NCI-H1417 (cell line): ENCODE measurements at regions not wholly inside any gene's neighbourhood (a gene's known extent, or its start where the extent isn't known, plus 50 kb on each side); places are given as distances from the start of the nearest gene placed in this dataset.
"Not testable (repeated sequence)": the region's sequence is repeated elsewhere in the genome, so short reads cannot be mapped to it uniquely, and the experiment has no call there.

Experiments
- DNase-seq, 3 experiments: peaks; one replicate each; lab custom pipeline; 2025; lab: John Stamatoyannopoulos, UW

DNA sequence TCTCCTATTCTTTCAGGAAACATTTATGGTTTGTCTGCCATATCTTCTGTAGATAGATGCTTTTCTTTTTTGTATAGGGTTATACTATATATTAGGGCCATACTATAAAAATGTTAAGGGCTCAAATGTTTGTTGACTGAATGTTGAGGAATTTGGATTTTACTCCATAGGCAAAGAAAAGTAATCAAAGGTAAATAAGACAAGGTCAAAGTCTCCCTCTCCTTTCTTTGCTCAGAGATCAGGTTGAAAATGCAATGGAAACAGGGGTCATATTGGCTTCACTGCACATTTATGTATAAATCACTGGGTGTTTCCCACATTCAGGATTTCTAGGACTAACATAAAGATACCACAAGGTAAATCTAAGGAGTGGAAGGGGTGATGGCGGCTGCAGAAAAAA is 291.4 kb upstream of the FZD8 start:
- DNase-seq, result no peak

- DNase-seq, result not testable (repeated sequence)
These were observed 287.9 kb upstream of the FZD8 start for GRCh38 chr10:35929962-35930361.

DNA sequence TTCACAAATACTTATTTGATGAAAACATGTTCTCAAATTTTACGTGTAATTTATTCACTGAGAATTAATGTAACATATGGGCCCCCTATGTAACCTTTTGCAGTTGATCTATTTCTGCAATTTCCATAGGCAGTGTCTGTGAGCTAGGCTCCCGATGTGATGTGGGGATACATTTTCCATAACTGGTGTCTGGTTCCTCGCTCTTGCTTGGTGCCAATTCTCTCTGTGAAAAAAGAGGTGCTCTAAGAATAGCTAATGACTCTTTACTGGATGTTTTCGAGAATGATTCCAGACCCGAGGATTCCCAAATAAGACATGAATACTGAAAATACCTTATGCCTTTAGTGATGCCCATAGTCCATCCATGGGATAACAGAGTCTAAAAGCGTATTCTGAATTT is 286.7 kb upstream of the FZD8 start:
- no peak for DNase-seq

GRCh38 chr10:35927990-35928488 is 285.9 kb upstream of the FZD8 start:
- no peak for DNase-seq

DNA sequence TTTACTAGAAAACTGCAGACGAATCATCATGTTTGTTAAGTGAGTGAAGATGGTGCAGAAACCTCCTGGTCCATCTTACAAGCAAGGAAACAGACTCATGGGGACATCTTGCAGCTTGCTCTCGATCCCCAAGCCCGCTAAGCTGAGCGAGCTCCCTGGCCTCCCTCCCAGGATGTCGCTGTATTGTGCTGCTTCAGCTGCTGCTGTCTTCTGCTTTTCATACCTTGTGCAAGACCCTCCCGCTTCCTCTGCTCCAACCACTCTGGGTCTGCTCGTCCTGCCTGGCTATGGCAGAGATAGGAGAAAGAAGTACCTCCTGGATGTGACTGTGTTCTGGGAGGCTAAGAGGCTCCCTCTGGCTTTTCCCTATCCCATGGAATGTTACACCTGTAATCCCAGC is 285.2 kb upstream of the FZD8 start:
- DNase-seq, result no peak

- DNase-seq, result no peak
These were observed 284.8 kb upstream of the FZD8 start for GRCh38 chr10:35926846-35927245.

GRCh38 chr10:35925493-35925892 is 283.4 kb upstream of the FZD8 start:
- no peak for DNase-seq

DNA sequence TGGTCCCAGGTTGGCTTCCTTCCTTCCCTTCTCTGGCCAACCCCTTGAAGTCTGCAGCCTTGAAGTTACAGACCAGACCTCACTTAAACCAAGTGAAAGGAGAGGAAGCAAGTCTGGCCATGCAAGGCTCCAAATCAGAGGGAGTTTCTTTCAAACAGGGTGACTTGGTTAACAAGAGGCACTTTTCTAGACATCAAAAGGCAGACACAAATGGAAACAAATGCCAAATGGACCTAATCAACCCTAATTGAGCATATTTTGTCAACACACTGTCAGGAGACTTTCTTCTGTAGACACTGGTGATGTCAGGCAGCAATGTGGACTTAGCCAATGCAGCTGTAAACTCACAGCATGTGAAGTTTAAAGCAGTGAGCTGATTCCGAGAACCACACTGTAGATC is 282.7 kb upstream of the FZD8 start:
- DNase-seq, result no peak

DNA sequence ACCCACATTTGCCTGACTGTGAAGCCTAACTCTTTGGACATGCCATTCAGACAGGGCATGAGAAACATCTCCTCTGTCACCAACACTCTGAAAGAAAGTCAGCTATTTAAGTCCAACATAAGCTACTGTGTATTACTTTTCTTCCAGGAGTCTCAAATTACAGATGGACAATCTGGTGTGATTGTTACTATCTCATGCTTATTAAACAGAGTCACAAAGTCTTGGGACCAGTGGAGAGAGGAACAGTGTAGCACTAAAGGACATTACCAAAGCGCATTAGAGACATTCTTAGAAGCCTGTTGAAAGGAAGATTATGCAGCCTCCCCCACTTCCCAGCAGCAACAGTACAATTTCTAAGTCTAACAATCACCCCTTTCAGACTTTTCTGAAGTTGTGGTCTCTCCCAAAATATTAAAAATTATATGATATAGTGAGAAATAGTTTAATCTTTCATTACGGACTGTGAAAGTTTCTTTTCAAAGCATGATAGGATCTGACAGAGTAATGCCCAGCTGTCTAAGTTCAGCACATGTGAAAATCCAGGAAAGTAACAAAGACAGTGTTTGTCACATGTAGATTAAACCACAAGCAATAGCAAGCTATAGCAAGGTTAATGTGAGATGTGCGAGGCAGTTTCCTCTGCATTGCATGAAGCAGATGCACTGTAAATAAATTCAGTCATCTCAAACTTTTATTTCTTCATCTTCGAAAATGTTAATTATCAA is 280.9 kb upstream of the FZD8 start:
- no peak for DNase-seq

- DNase-seq, result no peak
These were observed 279.8 kb upstream of the FZD8 start for GRCh38 chr10:35921866-35922350.

GRCh38 chr10:35916791-35917190 is 274.7 kb upstream of the FZD8 start:
- no peak for DNase-seq

- DNase-seq, result no peak
These were observed 271.5 kb upstream of the FZD8 start for GRCh38 chr10:35913628-35914027.

GRCh38 chr10:35912615-35913569 is 270.8 kb upstream of the FZD8 start:
- DNase-seq, result no peak

GRCh38 chr10:35911954-35912353 is 269.9 kb upstream of the FZD8 start:
- DNase-seq, result no peak

DNA sequence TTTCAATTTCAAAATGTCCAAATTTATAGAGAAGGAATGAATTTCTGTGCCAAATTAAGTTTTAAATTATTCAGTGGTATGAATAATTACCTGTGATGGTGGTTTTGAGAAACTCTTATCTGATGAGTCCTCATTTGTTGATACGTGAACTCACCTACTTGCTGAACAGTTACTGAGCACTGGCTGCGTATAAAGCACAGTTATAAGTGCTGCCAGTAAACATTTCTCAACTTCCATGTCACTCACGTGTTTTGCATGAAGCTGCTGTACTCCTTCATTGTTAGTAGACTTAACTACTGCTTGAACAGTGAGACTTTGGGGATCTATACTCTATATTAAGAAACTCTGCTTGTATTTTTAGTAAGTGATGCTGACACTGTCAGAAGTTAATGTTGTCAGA is 269.1 kb upstream of the FZD8 start:
- no peak for DNase-seq

DNA sequence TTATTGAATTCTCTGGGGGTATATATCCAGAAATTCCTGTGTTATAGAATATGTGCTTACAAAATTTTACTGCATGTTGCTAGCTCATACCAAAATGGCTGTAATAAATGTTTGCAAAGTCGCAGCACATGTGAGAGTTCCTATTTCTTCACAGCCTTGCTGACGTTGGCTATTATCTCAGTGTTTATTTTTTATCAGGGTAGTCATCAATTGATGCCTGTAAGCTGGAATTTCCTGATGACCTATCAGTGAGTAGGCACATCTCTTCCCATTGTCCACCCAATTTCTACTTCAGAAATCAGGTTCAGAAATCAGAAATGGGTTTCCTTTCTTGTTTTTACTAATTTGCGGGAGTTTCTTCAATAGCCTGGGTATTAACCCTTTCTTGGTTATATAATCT is 268.1 kb upstream of the FZD8 start:
- no peak for DNase-seq

DNA sequence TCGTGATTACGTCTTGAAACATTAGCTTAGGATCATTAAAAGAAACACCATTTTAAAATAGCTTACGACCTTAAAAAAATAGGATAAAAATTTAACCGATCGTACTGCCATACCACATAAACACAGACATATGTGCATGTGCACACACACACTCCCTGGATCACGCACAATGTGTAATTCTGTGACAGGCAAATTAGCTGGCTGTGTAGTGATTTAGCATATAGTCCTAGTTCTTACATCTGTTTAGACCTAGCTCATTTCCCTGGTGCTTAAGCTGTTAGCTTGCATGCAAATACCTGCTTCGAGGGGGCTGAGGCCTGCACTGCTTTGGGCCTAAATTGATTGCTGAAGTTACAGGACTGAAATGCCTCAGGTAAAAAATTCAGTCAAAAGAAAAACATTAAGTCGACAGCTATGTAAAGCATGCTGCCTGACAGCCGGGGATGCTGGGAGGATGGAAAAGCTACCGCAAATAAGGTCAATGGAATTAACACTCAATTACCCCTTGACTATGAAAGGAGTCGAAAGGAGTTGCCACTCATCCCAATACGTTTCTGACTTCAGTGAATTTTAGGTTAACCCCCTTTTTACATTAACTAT is 267.1 kb upstream of the FZD8 start:
- DNase-seq, result no peak

DNA sequence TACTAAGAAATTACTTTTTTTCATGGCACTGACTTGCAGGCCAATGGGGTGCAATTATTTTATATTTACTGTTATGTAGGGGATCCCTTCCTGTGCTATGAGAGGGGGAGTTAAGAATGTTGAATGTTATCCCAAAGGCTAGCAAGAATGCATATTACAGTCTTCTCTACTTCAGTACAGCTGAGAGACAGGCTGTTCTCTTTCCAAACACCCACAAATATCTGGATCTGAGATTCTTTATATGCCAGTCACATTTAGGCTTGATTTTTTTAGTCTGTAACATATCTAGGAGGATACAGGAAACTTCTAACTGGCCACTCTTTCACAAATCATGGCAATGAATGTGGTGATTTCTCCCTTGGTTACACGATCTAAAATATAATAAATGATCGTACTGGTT is 266.4 kb upstream of the FZD8 start:
- no peak for DNase-seq

DNA sequence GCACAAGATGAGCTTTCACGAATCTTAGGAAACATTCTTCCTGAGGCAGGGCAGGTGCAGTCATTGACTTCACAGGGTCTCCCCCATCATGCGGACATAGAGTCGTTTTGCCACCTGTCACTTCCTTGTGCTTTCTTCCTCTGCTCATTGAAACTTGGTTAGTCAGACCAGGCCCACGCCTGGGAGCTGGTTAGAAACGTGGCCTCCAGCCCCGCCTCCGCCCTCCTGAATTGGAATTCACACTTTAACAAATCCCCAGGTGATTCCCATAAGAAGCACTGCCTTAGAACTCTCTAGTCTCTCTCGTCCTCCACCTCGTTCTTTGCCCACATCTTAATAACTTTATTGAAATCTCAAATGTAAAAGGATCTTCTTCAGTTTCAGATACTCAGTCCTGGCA is 265.5 kb upstream of the FZD8 start:
- no peak for DNase-seq

DNA sequence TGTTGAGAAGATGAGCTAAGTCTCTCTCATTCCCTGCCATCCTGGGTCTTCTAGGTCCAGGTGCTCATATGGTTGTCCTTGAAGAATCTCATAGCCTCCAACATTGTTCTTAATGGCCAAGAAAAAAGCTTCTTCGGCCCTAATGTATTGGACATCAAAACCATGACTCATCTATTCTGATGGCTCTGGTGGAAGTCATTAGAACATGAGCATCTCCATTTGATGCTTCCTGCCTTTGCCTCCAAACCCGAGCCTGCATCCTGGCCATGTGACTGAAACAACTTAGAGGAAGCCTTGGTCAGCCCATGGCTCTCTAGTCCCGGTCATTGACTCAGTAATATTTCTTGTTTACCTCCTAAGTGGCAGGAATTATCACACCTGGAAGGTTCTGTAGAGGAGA is 264.1 kb upstream of the FZD8 start:
- no peak for DNase-seq

- DNase-seq, result no peak
These were observed 260.9 kb upstream of the FZD8 start for GRCh38 chr10:35903021-35903420.

DNA sequence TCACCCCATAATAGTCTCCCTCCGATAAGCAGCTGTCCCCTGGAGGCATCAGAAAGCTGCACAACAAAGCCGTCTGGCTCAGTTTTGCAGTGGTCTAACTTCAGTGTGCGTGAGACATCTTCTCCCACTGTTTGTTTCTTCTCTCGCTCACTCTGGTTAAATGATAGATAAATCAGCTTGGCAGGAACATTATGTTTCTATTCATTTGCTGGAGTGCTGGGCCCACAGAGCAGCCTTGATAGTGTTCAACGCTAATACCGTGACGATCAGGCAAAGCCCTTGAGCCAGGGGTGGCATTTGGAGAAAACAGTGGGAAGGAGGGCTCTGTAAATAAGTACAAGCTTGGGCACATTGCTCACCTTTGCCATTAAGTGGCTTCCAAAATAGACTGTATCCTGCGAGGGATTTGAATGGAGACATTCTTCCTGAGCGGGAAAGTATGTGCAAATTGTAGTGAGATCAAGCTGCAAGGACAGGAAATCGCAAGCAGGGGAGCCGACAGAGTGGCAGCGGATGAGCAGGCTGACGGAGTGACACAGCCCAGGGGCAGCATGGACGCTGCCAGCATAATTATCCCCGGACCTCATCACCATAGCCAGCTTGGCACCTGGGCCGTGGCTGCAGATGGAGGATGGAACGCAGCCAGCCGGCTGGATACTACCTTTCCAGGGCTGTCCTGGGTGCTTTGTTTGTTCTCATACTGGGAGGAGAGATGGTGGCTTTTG is 256.8 kb upstream of the FZD8 start:
- no peak for DNase-seq
